Neural cell (in vitro differentiated cells): ENCODE measurements at regions not wholly inside any gene's neighbourhood (a gene's known extent, or its start where the extent isn't known, plus 50 kb on each side); places are given as distances from the start of the nearest gene placed in this dataset.

Experiments used
- H2AFZ ChIP-seq: fragments of 200-600, 300-800 bp; sonication (generic), shearing (Covaris generic); 2 replicates; pipeline ENCODE4 v1.6.0; 2014; ENCODE audit warnings: low read depth, mild to moderate bottlenecking, antibody characterized with exemption, low read length, moderate library complexity
- H3F3A ChIP-seq: fragments of 200-600 bp; shearing (Covaris generic); 2 replicates; pipeline ENCODE4 v1.6.1; 2016; ENCODE audit warnings: mild to moderate bottlenecking, moderate library complexity, mixed read lengths, antibody characterized with exemption, low read length; ENCODE audit not compliant: insufficient read depth, poor library complexity, severe bottlenecking
- H3K27ac ChIP-seq: fragments of 200-600, 300-800 bp; sonication (generic), shearing (Covaris generic); 2 replicates; pipeline ENCODE4 v1.5.1; 2014; ENCODE audit warnings: mild to moderate bottlenecking, low read length, moderate library complexity
- H3K27me3 ChIP-seq: fragments of 300-800, 200-600 bp; sonication (generic), shearing (Covaris generic); 2 replicates; pipeline ENCODE4 v1.6.0; 2014; ENCODE audit warnings: mild to moderate bottlenecking, low read depth, low read length, moderate library complexity; ENCODE audit not compliant: insufficient read depth
- H3K36me3 ChIP-seq: fragments of 300-800, 200-600 bp; sonication (generic), shearing (Covaris generic); 2 replicates; pipeline ENCODE4 v1.5.1; 2014; ENCODE audit warnings: mild to moderate bottlenecking, antibody characterized with exemption, low read length, moderate library complexity; ENCODE audit not compliant: insufficient read depth
- H3K4me2 ChIP-seq: fragments of 300-800, 200-600 bp; sonication (generic), shearing (Covaris generic); 2 replicates; pipeline ENCODE4 v1.6.0; 2014; ENCODE audit warnings: mild to moderate bottlenecking, low read length
- H3K4me3 ChIP-seq: fragments of 300-800, 200-600 bp; sonication (generic), shearing (Covaris generic); 2 replicates; pipeline ENCODE4 v1.5.1; 2014; ENCODE audit warnings: mild to moderate bottlenecking, low read length, moderate library complexity
- H3K79me2 ChIP-seq: fragments of 200-600 bp; shearing (Covaris generic); replicated peaks from 2 replicates; pipeline ENCODE4 v1.6.0; 2014; ENCODE audit warnings: mild to moderate bottlenecking, low read length, moderate library complexity; ENCODE audit not compliant: insufficient read depth
- H3K9ac ChIP-seq: fragments of 300-800, 200-600 bp; sonication (generic), shearing (Covaris generic); 2 replicates; pipeline ENCODE4 v1.6.1; 2016; ENCODE audit warnings: mild to moderate bottlenecking, low read length, mixed read lengths
- H3K9me2 ChIP-seq: fragments of 200-600 bp; shearing (Covaris generic); 2 replicates; pipeline ENCODE4 v1.6.1; 2016; ENCODE audit warnings: mild to moderate bottlenecking, low read length, mixed read lengths; ENCODE audit not compliant: insufficient read depth
- H3K9me3 ChIP-seq: fragments of 200-600, 300-800 bp; sonication (generic), shearing (Covaris generic); 2 replicates; pipeline ENCODE4 v1.6.1; 2016; ENCODE audit warnings: mild to moderate bottlenecking, mixed run types, low read length, moderate library complexity, mixed read lengths
- H4K20me1 ChIP-seq: fragments of 200-600 bp; shearing (Covaris generic); 2 replicates; pipeline ENCODE4 v1.6.1; 2016; ENCODE audit warnings: mild to moderate bottlenecking, mixed run types; ENCODE audit not compliant: insufficient read depth
- CTCF ChIP-seq: fragments of 450-650 bp; IDR thresholded peaks from 2 replicates; pipeline ENCODE4 v1.5.1; 2014; ENCODE audit warnings: antibody characterized with exemption, mild to moderate bottlenecking, moderate library complexity; ENCODE audit not compliant: poor library complexity, severe bottlenecking
- EP300 ChIP-seq: fragments of 450-650 bp; conservative IDR thresholded peaks from 2 replicates; pipeline ENCODE4 v1.6.1; 2014; ENCODE audit warnings: antibody characterized with exemption, mild to moderate bottlenecking, moderate library complexity; ENCODE audit not compliant: poor library complexity, severe bottlenecking
- EZH2 ChIP-seq: fragments of 200-600, 300-800 bp; shearing (Covaris generic), sonication (generic); IDR thresholded peaks from 2 replicates; pipeline ENCODE4 v1.6.1; 2014; ENCODE audit warnings: antibody characterized with exemption, low read length, borderline replicate concordance, mild to moderate bottlenecking; ENCODE audit not compliant: insufficient read depth, poor library complexity, severe bottlenecking
- MXI1 ChIP-seq: fragments of 450-650 bp; conservative IDR thresholded peaks from 2 replicates; pipeline ENCODE4 v1.6.1; 2014; ENCODE audit warnings: antibody characterized with exemption, mild to moderate bottlenecking; ENCODE audit not compliant: poor library complexity, severe bottlenecking
- POLR2AphosphoS5 ChIP-seq: IDR thresholded peaks from 2 replicates; pipeline ENCODE4 v1.6.1; 2012
- RAD21 ChIP-seq: fragments of 450-650 bp; conservative IDR thresholded peaks from 2 replicates; pipeline ENCODE4 v1.6.1; 2014; ENCODE audit warnings: antibody characterized with exemption, mild to moderate bottlenecking, moderate library complexity
- REST ChIP-seq: IDR thresholded peaks from 2 replicates; pipeline ENCODE4 v1.6.1; 2012; ENCODE audit warnings: borderline replicate concordance
- SMC3 ChIP-seq: fragments of 450-650 bp; conservative IDR thresholded peaks from 2 replicates; pipeline ENCODE4 v1.6.1; 2014; ENCODE audit warnings: antibody characterized with exemption, mild to moderate bottlenecking, moderate library complexity; ENCODE audit not compliant: poor library complexity
- TAF1 ChIP-seq: IDR thresholded peaks from 2 replicates; pipeline ENCODE4 v1.6.1; 2012; ENCODE audit warnings: low read depth

GRCh38 chr4:13706120-13706519 lies 78.6 kb upstream of the BOD1L1 start:
- Histone ChIP-seq H3F3A (no peaks in the 10 kb centered on the region), H4K20me1 (no peaks in the 10 kb centered on the region), H3K27ac (peak overlapping the region; percentile 44), H3K4me3 (no peak overlapping the region), H3K36me3 (no peaks in the 10 kb centered on the region), H3K79me2 (no peaks in the 10 kb centered on the region), H3K9ac (peak overlapping the region; percentile 18), H2AFZ (no peak overlapping the region), H3K9me3 (no peaks in the 10 kb centered on the region), H3K9me2 (no peaks in the 10 kb centered on the region), H3K27me3 (no peaks in the 10 kb centered on the region), H3K4me2 (no peak overlapping the region)
- no peak for TF ChIP-seq EZH2
- TF ChIP-seq CTCF: no peak
- no peak for TF ChIP-seq TAF1
- no peak for TF ChIP-seq SMC3
- no peak for TF ChIP-seq RAD21
- TF ChIP-seq REST: no peak
- TF ChIP-seq EP300: no peak
- TF ChIP-seq MXI1: no peak
- TF ChIP-seq POLR2AphosphoS5: no peak

- Histone ChIP-seq H3K79me2 (no peaks in the 10 kb centered on the region), H3K27me3 (no peaks in the 10 kb centered on the region), H3K4me2 (no peak overlapping the region), H4K20me1 (no peaks in the 10 kb centered on the region), H3K9me3 (no peaks in the 10 kb centered on the region), H3K9me2 (no peaks in the 10 kb centered on the region), H3K27ac (no peak overlapping the region), H3F3A (no peaks in the 10 kb centered on the region), H2AFZ (no peak overlapping the region), H3K9ac (no peak overlapping the region), H3K4me3 (no peak overlapping the region), H3K36me3 (no peaks in the 10 kb centered on the region)
- TF ChIP-seq REST: no peak
- TF ChIP-seq EP300: no peak
- no peak for TF ChIP-seq CTCF
- no peak for TF ChIP-seq EZH2
- TF ChIP-seq TAF1: no peak
- no peak for TF ChIP-seq RAD21
- TF ChIP-seq MXI1: no peak
- TF ChIP-seq SMC3: no peak
- no peak for TF ChIP-seq POLR2AphosphoS5
Observed at GRCh38 chr4:13706716-13707115, 79.2 kb upstream of the BOD1L1 start.
